H9 (cell line): ENCODE measurements at regions not wholly inside any gene's neighbourhood (a gene's known extent, or its start where the extent isn't known, plus 50 kb on each side); places are given as distances from the start of the nearest gene placed in this dataset.

Experiments used
- DNase-seq: peaks from one replicate; pipeline ENCODE4 v3.0.0-alpha.2; 2017
- H2AFZ ChIP-seq: one replicate; pipeline ENCODE4 v1.6.1; 2013; ENCODE audit warnings: mild to moderate bottlenecking, low read length, control low read depth, moderate library complexity
- H2AK5ac ChIP-seq: 2 replicates; pipeline ENCODE4 v1.6.1; 2013; ENCODE audit warnings: low read length, control low read depth, mixed read lengths; ENCODE audit not compliant: insufficient read length
- H2BK120ac ChIP-seq: one replicate; pipeline ENCODE4 v1.6.1; 2013; ENCODE audit warnings: low read depth, mild to moderate bottlenecking, low read length, control low read depth, inconsistent platforms; ENCODE audit not compliant: poor library complexity, severe bottlenecking
- H2BK12ac ChIP-seq: 2 replicates; pipeline ENCODE4 v1.6.1; 2013; ENCODE audit warnings: low read length, control low read depth, mixed read lengths, low read depth; ENCODE audit not compliant: insufficient read length
- H2BK15ac ChIP-seq: 2 replicates; pipeline ENCODE4 v1.6.1; 2013; ENCODE audit warnings: low read depth, low read length, control low read depth
- H2BK20ac ChIP-seq: one replicate; pipeline ENCODE4 v1.6.1; 2013; ENCODE audit warnings: low read depth, mild to moderate bottlenecking, low read length, control low read depth, inconsistent platforms; ENCODE audit not compliant: poor library complexity, severe bottlenecking
- H2BK5ac ChIP-seq: 2 replicates; pipeline ENCODE4 v1.6.1; 2013; ENCODE audit warnings: low read length, control low read depth, mixed read lengths; ENCODE audit not compliant: insufficient read length
- H3K14ac ChIP-seq: 2 replicates; pipeline ENCODE4 v1.6.1; 2013; ENCODE audit warnings: low read length, control low read depth; ENCODE audit not compliant: insufficient read depth
- H3K18ac ChIP-seq: 2 replicates; pipeline ENCODE4 v1.6.1; 2013; ENCODE audit warnings: low read depth, mild to moderate bottlenecking, mixed read lengths, low read length, control low read depth; ENCODE audit not compliant: insufficient read length
- H3K23ac ChIP-seq: 2 replicates; pipeline ENCODE4 v1.6.1; 2013; ENCODE audit warnings: low read length, control low read depth, mixed read lengths, low read depth; ENCODE audit not compliant: insufficient read length
- H3K23me2 ChIP-seq: 2 replicates; pipeline ENCODE4 v1.6.1; 2013; ENCODE audit warnings: low read depth, mild to moderate bottlenecking, mixed read lengths, low read length, control low read depth; ENCODE audit not compliant: insufficient read length, poor library complexity, severe bottlenecking
- H3K27ac ChIP-seq: 2 replicates; pipeline ENCODE4 v1.5.1; 2013; ENCODE audit warnings: low read length, control low read depth, mixed read lengths, low read depth; ENCODE audit not compliant: insufficient read length
- H3K27me3 ChIP-seq: 2 replicates; pipeline ENCODE4 v1.6.1; 2013; ENCODE audit warnings: low read length, control low read depth, inconsistent platforms; ENCODE audit not compliant: insufficient read depth
- H3K4ac ChIP-seq: 2 replicates; pipeline ENCODE4 v1.6.1; 2013; ENCODE audit warnings: low read depth, mild to moderate bottlenecking, control low read depth, inconsistent platforms, low read length, moderate library complexity
- H3K4me1 ChIP-seq: 2 replicates; pipeline ENCODE4 v1.6.1; 2013; ENCODE audit warnings: low read length, control low read depth, inconsistent platforms; ENCODE audit not compliant: insufficient read depth
- H3K4me2 ChIP-seq: 2 replicates; pipeline ENCODE4 v1.6.1; 2013; ENCODE audit warnings: low read length, control low read depth, mixed read lengths; ENCODE audit not compliant: insufficient read length, insufficient read depth
- H3K56ac ChIP-seq: 2 replicates; pipeline ENCODE4 v1.6.1; 2013; ENCODE audit warnings: low read depth, mild to moderate bottlenecking, mixed read lengths, low read length, control low read depth; ENCODE audit not compliant: insufficient read length
- H3K79me1 ChIP-seq: 2 replicates; pipeline ENCODE4 v1.6.1; 2013; ENCODE audit warnings: low read depth, mild to moderate bottlenecking, moderate library complexity, low read length, control low read depth, inconsistent platforms; ENCODE audit not compliant: insufficient read depth, poor library complexity, severe bottlenecking
- H3K79me2 ChIP-seq: 2 replicates; pipeline ENCODE4 v1.6.1; 2013; ENCODE audit warnings: low read length, control low read depth, inconsistent platforms; ENCODE audit not compliant: insufficient read depth
- H3K9ac ChIP-seq: 2 replicates; pipeline ENCODE4 v1.6.1; 2013; ENCODE audit warnings: low read length, control low read depth, mixed read lengths; ENCODE audit not compliant: insufficient read length; ENCODE audit errors: extremely low read depth
- H3K9me3 ChIP-seq: one replicate; pipeline ENCODE4 v1.6.1; 2013; ENCODE audit warnings: low read depth, low read length, inconsistent platforms; ENCODE audit not compliant: control insufficient read depth
- H3T11ph ChIP-seq: one replicate; pipeline ENCODE4 v1.6.1; 2013; ENCODE audit warnings: mild to moderate bottlenecking, low read length, control low read depth, inconsistent platforms
- H4K20me1 ChIP-seq: one replicate; pipeline ENCODE4 v1.6.1; 2013; ENCODE audit not compliant: control insufficient read depth, insufficient read length, insufficient read depth
- H4K5ac ChIP-seq: 2 replicates; pipeline ENCODE4 v1.6.1; 2013; ENCODE audit warnings: low read depth, mild to moderate bottlenecking, mixed read lengths, low read length, control low read depth; ENCODE audit not compliant: insufficient read length
- H4K8ac ChIP-seq: replicated peaks from 2 replicates; pipeline ENCODE4 v1.6.1; 2013; ENCODE audit warnings: low read length, control low read depth, mixed read lengths, low read depth; ENCODE audit not compliant: insufficient read length
- H4K91ac ChIP-seq: 2 replicates; pipeline ENCODE4 v1.6.1; 2013; ENCODE audit warnings: low read depth, mild to moderate bottlenecking, moderate library complexity, mixed read lengths, low read length, control low read depth; ENCODE audit not compliant: insufficient read length
- H3K27ac Mint-ChIP-seq, 3 experiments: 2 replicates in 2 of 3; 3 replicates in 1 of 3; pipeline ENCODE4 v1.8.0; 2020 to 2021; ENCODE audit warnings: mixed read lengths in 3 of 3, mild to moderate bottlenecking in 1 of 3, moderate library complexity in 1 of 3
- H3K27me3 Mint-ChIP-seq: 2 replicates; pipeline ENCODE4 v1.8.0; 2021; ENCODE audit warnings: low read depth, mild to moderate bottlenecking, moderate library complexity, mixed read lengths
- H3K36me3 Mint-ChIP-seq, 3 experiments: 2 replicates in 2 of 3; 3 replicates in 1 of 3; pipeline ENCODE4 v1.8.0; 2020 to 2021; ENCODE audit warnings: low read depth in 3 of 3, mixed read lengths in 3 of 3; ENCODE audit not compliant: insufficient read depth in 1 of 3
- H3K4me1 Mint-ChIP-seq, 2 experiments: 2 replicates each; pipeline ENCODE4 v1.8.0; 2020; ENCODE audit warnings: mixed read lengths in 2 of 2
- H3K4me3 Mint-ChIP-seq, 2 experiments: 2 replicates in 1 of 2; 3 replicates in 1 of 2; pipeline ENCODE4 v1.8.0; 2020 to 2021; ENCODE audit warnings: mild to moderate bottlenecking in 2 of 2, mixed read lengths in 2 of 2, moderate library complexity in 1 of 2
- H3K9me3 Mint-ChIP-seq, 2 experiments: 2 replicates in 1 of 2; 3 replicates in 1 of 2; pipeline ENCODE4 v1.8.0; 2020; ENCODE audit warnings: mild to moderate bottlenecking in 2 of 2, mixed read lengths in 2 of 2, moderate library complexity in 1 of 2
- WGBS: extraction: QIAGEN DNeasy Blood & Tissue Kit; methylation state at CpG from one replicate; pipeline ENCODE4 v1.1.7; 2013; ENCODE audit warnings: missing lambda C conversion rate, low lambda C conversion rate, mixed read lengths; ENCODE audit not compliant: insufficient read length; ENCODE audit errors: extremely low coverage; 5-methylcytosine and 5-hydroxymethylcytosine counted together
- TF ChIP-seq, protein P1 (sequence below): fragments of 200-600 bp; sonication (generic); conservative IDR thresholded peaks from 3 replicates; pipeline ENCODE4 v1.8.0; 2021; ENCODE audit warnings: antibody characterized with exemption, mild to moderate bottlenecking

DNA sequence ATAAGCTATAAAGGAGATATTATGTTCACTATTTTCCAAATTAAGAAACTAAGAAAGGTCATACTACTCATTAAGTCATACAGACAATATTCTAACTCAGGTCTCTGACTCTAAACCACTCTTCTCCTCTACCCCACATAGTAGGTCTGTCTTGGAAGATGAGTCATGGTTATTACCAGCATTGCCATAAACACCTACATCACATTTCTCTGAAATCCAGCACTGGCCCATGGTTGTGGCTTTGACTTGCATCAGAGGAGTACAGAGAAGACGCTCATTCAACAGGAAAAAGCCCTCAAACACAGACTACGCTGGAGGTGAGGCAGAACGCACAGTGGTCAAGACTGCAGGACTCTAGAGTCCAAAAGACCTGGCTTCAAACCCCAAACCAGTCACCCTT, 476.8 kb downstream of the COG6 start:
- Histone ChIP-seq H3K23me2 (no peaks in the 10 kb centered on the region), H3K14ac (no peak overlapping the region), H3K9ac (no peak overlapping the region), H3K23ac (no peak overlapping the region), H2BK15ac (no peak overlapping the region), H3K79me2 (no peaks in the 10 kb centered on the region), H3K79me1 (no peaks in the 10 kb centered on the region), H2BK120ac (no peak overlapping the region), H3K27ac (no peak overlapping the region), H2AK5ac (no peak overlapping the region), H4K20me1 (no peaks in the 10 kb centered on the region), H3K9me3 (no peaks in the 10 kb centered on the region), H3K4me2 (no peak overlapping the region), H2BK5ac (no peak overlapping the region), H3K56ac (no peak overlapping the region), H2AFZ (no peak overlapping the region), H4K5ac (no peak overlapping the region), H3T11ph (no peak overlapping the region), H4K91ac (no peak overlapping the region), H3K27me3 (no peaks in the 10 kb centered on the region), H4K8ac (no peak overlapping the region), H3K4ac (no peak overlapping the region), H2BK12ac (no peak overlapping the region), H3K4me1 (no peaks in the 10 kb centered on the region), H2BK20ac (no peak overlapping the region), H3K18ac (no peak overlapping the region)
- H3K4me1 Mint-ChIP-seq = peaks cover 5% of the 10 kb centered on the region in 2 experiments; a peak in 3 of 4 replicates
- no peaks in the 10 kb centered on the region; the same call in 1 of the 2 replicates for H3K27me3 Mint-ChIP-seq
- peaks cover 3 to 4% of the 10 kb centered on the region in 2 experiments; a peak in 4 of 5 replicates for H3K9me3 Mint-ChIP-seq
- TF ChIP-seq, protein P1, sequence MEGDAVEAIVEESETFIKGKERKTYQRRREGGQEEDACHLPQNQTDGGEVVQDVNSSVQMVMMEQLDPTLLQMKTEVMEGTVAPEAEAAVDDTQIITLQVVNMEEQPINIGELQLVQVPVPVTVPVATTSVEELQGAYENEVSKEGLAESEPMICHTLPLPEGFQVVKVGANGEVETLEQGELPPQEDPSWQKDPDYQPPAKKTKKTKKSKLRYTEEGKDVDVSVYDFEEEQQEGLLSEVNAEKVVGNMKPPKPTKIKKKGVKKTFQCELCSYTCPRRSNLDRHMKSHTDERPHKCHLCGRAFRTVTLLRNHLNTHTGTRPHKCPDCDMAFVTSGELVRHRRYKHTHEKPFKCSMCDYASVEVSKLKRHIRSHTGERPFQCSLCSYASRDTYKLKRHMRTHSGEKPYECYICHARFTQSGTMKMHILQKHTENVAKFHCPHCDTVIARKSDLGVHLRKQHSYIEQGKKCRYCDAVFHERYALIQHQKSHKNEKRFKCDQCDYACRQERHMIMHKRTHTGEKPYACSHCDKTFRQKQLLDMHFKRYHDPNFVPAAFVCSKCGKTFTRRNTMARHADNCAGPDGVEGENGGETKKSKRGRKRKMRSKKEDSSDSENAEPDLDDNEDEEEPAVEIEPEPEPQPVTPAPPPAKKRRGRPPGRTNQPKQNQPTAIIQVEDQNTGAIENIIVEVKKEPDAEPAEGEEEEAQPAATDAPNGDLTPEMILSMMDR = no peak
- DNase-seq = no peak
- H3K36me3 Mint-ChIP-seq = peaks cover 0 to 7% (median 4%) of the 10 kb centered on the region in 3 experiments; a peak in 5 of 7 replicates
- no peak overlapping the region for H3K4me3 Mint-ChIP-seq
- H3K27ac Mint-ChIP-seq = no peak overlapping the region
- no CpG with 5 or more reads among the region's 3 CpGs for WGBS
